Ectodermal cell (in vitro differentiated cells): ENCODE measurements at regions not wholly inside any gene's neighbourhood (a gene's known extent, or its start where the extent isn't known, plus 50 kb on each side); places are given as distances from the start of the nearest gene placed in this dataset.

Experiments
- H3K27ac ChIP-seq: 2 replicates; pipeline ENCODE4 v1.7.0; 2013; ENCODE audit warnings: mild to moderate bottlenecking, low read depth, low read length; ENCODE audit not compliant: insufficient read depth, poor library complexity, severe bottlenecking
- H3K27me3 ChIP-seq: 2 replicates; pipeline ENCODE4 v1.7.0; 2013; ENCODE audit warnings: mild to moderate bottlenecking, low read length; ENCODE audit not compliant: insufficient read depth, control insufficient read depth, poor library complexity, severe bottlenecking
- H3K36me3 ChIP-seq: one replicate; pipeline ENCODE4 v1.7.0; 2013; ENCODE audit warnings: low read length; ENCODE audit not compliant: control insufficient read depth, insufficient read depth
- H3K4me1 ChIP-seq: one replicate; pipeline ENCODE4 v1.7.0; 2013; ENCODE audit warnings: low read length; ENCODE audit not compliant: control insufficient read depth, insufficient read depth
- H3K4me3 ChIP-seq: 2 replicates; pipeline ENCODE4 v1.7.0; 2013; ENCODE audit warnings: low read depth, low read length, control low read depth; ENCODE audit not compliant: insufficient read depth
- H3K9me3 ChIP-seq: 2 replicates; pipeline ENCODE4 v1.7.0; 2013; ENCODE audit warnings: mild to moderate bottlenecking, low read length, moderate library complexity; ENCODE audit not compliant: control insufficient read depth
- WGBS, 2 experiments: methylation state at CpG; one replicate each; pipeline ENCODE4 v1.1.7; 2013; ENCODE audit warnings: missing lambda C conversion rate in 2 of 2; 5-methylcytosine and 5-hydroxymethylcytosine counted together

GRCh38 chr2:11026286-11026921 lies 114.7 kb downstream of the KCNF1 start:
- Histone ChIP-seq H3K36me3 (no peaks in the 10 kb centered on the region), H3K4me3 (no peak overlapping the region), H3K9me3 (no peaks in the 10 kb centered on the region), H3K27ac (no peak overlapping the region), H3K27me3 (no peaks in the 10 kb centered on the region), H3K4me1 (no peaks in the 10 kb centered on the region)
- WGBS, 2 experiments: 89 to 90% methylated on average over 15 of the region's 15 CpGs

GRCh38 chr2:11027195-11027594 lies 115.5 kb downstream of the KCNF1 start:
- H3K27ac ChIP-seq: no peak overlapping the region
- H3K9me3 ChIP-seq: no peaks in the 10 kb centered on the region
- 93 to 95% methylated on average over 7 of the region's 7 CpGs for WGBS, 2 experiments
- no peak overlapping the region for H3K4me3 ChIP-seq
- no peaks in the 10 kb centered on the region for H3K4me1 ChIP-seq
- no peaks in the 10 kb centered on the region for H3K36me3 ChIP-seq
- H3K27me3 ChIP-seq: no peaks in the 10 kb centered on the region

GRCh38 chr2:11028407-11028916 lies 116.7 kb downstream of the KCNF1 start:
- Histone ChIP-seq H3K4me3 (no peak overlapping the region), H3K27ac (no peak overlapping the region), H3K36me3 (no peaks in the 10 kb centered on the region), H3K27me3 (no peaks in the 10 kb centered on the region), H3K4me1 (no peaks in the 10 kb centered on the region), H3K9me3 (no peaks in the 10 kb centered on the region)
- 91 to 95% methylated on average over 5 of the region's 5 CpGs for WGBS, 2 experiments

DNA sequence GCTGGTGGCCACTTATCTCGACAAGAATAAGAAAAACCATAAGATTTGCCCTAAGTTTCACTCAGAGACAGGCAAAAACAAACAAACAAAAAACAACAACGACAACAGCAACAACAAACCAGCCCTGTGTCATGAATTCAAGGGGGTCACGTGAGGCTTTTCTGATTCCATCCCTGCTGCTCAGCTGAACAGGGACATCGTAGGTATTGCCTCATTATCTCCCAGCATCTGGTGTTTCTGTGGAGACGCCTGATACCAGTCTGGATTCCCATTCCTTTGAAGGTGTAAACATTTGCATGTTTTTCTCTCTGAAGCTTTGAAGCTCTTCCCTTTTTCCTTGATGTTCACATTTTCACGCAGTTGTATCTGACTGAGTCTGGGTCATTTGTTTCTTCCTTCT lies 117.4 kb downstream of the KCNF1 start:
- Histone ChIP-seq H3K9me3 (no peaks in the 10 kb centered on the region), H3K4me1 (no peaks in the 10 kb centered on the region), H3K4me3 (no peak overlapping the region), H3K27me3 (no peaks in the 10 kb centered on the region), H3K36me3 (no peaks in the 10 kb centered on the region), H3K27ac (no peak overlapping the region)
- 85 to 86% methylated on average over 6 of the region's 6 CpGs for WGBS, 2 experiments

GRCh38 chr2:11030036-11030435 lies 118.3 kb downstream of the KCNF1 start:
- Histone ChIP-seq H3K9me3 (no peaks in the 10 kb centered on the region), H3K27ac (no peak overlapping the region), H3K4me3 (no peak overlapping the region), H3K4me1 (no peaks in the 10 kb centered on the region), H3K36me3 (no peaks in the 10 kb centered on the region), H3K27me3 (no peaks in the 10 kb centered on the region)
- WGBS, 2 experiments: 93 to 94% methylated on average over 7 of the region's 7 CpGs

GRCh38 chr2:11030909-11031308 lies 119.2 kb downstream of the KCNF1 start:
- WGBS, 2 experiments: 86 to 96% methylated on average over 3 of the region's 4 CpGs
- no peaks in the 10 kb centered on the region for H3K27me3 ChIP-seq
- no peaks in the 10 kb centered on the region for H3K4me1 ChIP-seq
- no peak overlapping the region for H3K4me3 ChIP-seq
- no peaks in the 10 kb centered on the region for H3K9me3 ChIP-seq
- H3K36me3 ChIP-seq: no peaks in the 10 kb centered on the region
- H3K27ac ChIP-seq: no peak overlapping the region

GRCh38 chr2:11031876-11032275 lies 120.1 kb downstream of the KCNF1 start:
- Histone ChIP-seq H3K4me1 (no peaks in the 10 kb centered on the region), H3K27me3 (no peaks in the 10 kb centered on the region), H3K27ac (no peak overlapping the region), H3K4me3 (no peak overlapping the region), H3K9me3 (no peaks in the 10 kb centered on the region), H3K36me3 (no peaks in the 10 kb centered on the region)
- WGBS, 2 experiments: 89 to 100% methylated on average over 1 of the region's 1 CpG

DNA sequence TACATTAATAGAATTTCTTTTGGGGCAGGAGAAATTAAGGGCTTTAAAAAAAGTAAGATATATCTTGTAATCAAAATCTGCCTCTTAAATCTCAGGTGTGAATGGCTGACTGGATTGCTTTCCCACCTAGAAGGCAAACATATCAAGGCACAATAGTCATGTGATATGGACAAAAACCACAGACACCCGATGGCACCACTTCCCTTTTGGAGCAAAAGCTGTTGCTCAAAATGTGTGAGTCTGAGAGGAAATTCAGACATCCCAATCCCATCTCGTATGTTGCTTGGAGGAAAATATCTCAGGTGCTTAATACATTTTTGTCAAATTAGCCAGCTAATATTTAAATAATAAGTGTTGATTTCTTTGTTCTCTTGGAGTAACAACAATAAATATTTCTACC lies 120.7 kb downstream of the KCNF1 start:
- H3K36me3 ChIP-seq: no peaks in the 10 kb centered on the region
- H3K9me3 ChIP-seq: no peaks in the 10 kb centered on the region
- no peak overlapping the region for H3K4me3 ChIP-seq
- no peaks in the 10 kb centered on the region for H3K4me1 ChIP-seq
- no peak overlapping the region for H3K27ac ChIP-seq
- 89 to 97% methylated on average over 2 of the region's 2 CpGs for WGBS, 2 experiments
- no peaks in the 10 kb centered on the region for H3K27me3 ChIP-seq

DNA sequence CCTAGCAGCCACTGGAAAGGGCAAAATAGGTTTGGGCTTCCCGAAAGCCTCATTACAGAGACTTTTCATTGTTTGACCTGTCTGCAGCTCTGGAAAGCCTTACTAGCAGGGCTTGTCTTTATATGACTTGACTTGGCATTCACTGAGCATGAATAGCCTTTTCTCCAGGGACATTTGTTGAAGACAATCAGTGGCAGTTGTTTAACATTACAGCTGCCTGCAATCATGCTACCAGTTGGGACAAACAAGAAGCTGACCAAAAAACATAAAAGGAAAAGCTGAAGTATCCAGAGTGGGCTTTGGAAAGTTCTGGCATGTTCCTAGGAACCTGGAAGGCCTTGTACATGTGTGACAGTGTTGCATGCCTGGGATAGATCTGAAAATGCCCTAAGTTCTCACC lies 121.4 kb downstream of the KCNF1 start:
- WGBS, 2 experiments: 80 to 94% methylated on average over 1 of the region's 1 CpG
- Histone ChIP-seq H3K36me3 (no peaks in the 10 kb centered on the region), H3K4me1 (no peaks in the 10 kb centered on the region), H3K4me3 (no peak overlapping the region), H3K9me3 (no peaks in the 10 kb centered on the region), H3K27me3 (no peaks in the 10 kb centered on the region), H3K27ac (no peak overlapping the region)

DNA sequence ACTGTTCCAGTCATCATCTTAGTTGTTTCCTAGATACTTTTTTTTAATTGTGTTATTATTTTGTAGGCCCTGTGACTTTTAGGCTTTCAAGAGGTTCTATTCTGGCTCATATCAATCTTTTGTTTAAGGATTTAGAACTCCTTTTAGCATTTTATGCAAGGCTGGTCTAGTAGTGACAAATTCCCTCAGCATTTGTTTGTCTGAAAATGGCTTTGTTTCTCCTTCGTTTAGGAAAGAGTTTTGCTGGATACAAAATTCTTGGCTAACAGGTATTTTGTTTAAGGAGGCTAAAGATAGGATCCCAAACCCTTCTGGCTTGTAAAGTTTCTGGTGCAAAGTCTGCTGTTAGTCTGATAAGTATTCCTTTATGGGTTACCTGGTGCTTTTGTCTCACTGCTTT lies 116.6 kb upstream of the SLC66A3 start:
- Histone ChIP-seq H3K4me3 (no peak overlapping the region), H3K9me3 (no peaks in the 10 kb centered on the region), H3K27ac (no peak overlapping the region), H3K4me1 (no peaks in the 10 kb centered on the region), H3K36me3 (no peaks in the 10 kb centered on the region), H3K27me3 (no peaks in the 10 kb centered on the region)
- 91 to 92% methylated on average over 1 of the region's 1 CpG for WGBS, 2 experiments

- 88 to 95% methylated on average over 1 of the region's 1 CpG for WGBS, 2 experiments
- no peaks in the 10 kb centered on the region for H3K27me3 ChIP-seq
- no peak overlapping the region for H3K4me3 ChIP-seq
- H3K36me3 ChIP-seq: no peaks in the 10 kb centered on the region
- no peak overlapping the region for H3K27ac ChIP-seq
- H3K4me1 ChIP-seq: no peaks in the 10 kb centered on the region
- no peaks in the 10 kb centered on the region for H3K9me3 ChIP-seq
Observed at GRCh38 chr2:11040992-11041391, 114.3 kb upstream of the SLC66A3 start.
